WTC11 (cell line): ENCODE measurements at regions not wholly inside any gene's neighbourhood (a gene's known extent, or its start where the extent isn't known, plus 50 kb on each side); places are given as distances from the start of the nearest gene placed in this dataset.
"Not testable (repeated sequence)": the region's sequence is repeated elsewhere in the genome, so short reads cannot be mapped to it uniquely, and the experiment has no call there.

Experiments used
- ATAC-seq: fragments of 200-7000 bp; cut with Tn5 transposase; 2 replicates; pipeline ENCODE4 v1.10.0; 2021; ENCODE audit warnings: mild to moderate bottlenecking, moderate library complexity
- CTCF ChIA-PET: fragments of 300-600 bp; sonication (Branson Sonifier 250); formaldehyde crosslinking; loops from one replicate; lab custom pipeline; 2021; ENCODE audit warnings: antibody characterized with exemption; lab: Charles Lee
- POLR2A ChIA-PET: fragments of 350-600 bp; sonication (Branson Sonifier 250); formaldehyde crosslinking; loops from one replicate; lab custom pipeline; 2021; ENCODE audit warnings: antibody characterized with exemption; lab: Charles Lee
- DNase-seq: peaks from one replicate; pipeline ENCODE4 v3.0.0; 2021; ENCODE audit warnings: low spot score
- H3K27ac Mint-ChIP-seq: 2 replicates; pipeline ENCODE4 v1.8.0; 2021; ENCODE audit warnings: mixed read lengths
- H3K27me3 Mint-ChIP-seq: 2 replicates; pipeline ENCODE4 v1.8.0; 2021; ENCODE audit warnings: low read depth, mild to moderate bottlenecking, moderate library complexity, mixed read lengths
- H3K36me3 Mint-ChIP-seq: 2 replicates; pipeline ENCODE4 v1.8.0; 2021; ENCODE audit warnings: mixed read lengths
- H3K4me1 Mint-ChIP-seq: 2 replicates; pipeline ENCODE4 v1.8.0; 2022; ENCODE audit warnings: mixed read lengths
- H3K4me3 Mint-ChIP-seq: 2 replicates; pipeline ENCODE4 v1.8.0; 2021; ENCODE audit warnings: mild to moderate bottlenecking, moderate library complexity, mixed read lengths
- H3K9me3 Mint-ChIP-seq: 2 replicates; pipeline ENCODE4 v1.8.0; 2021; ENCODE audit warnings: mixed read lengths
- ATF1 ChIP-seq: sonication (generic); formaldehyde crosslinking; IDR thresholded peaks from 2 replicates; pipeline ENCODE4 v1.8.1; 2023; ENCODE audit warnings: mild to moderate bottlenecking, moderate library complexity, missing genetic modification reagents
- FOXP1 ChIP-seq: sonication (generic); formaldehyde crosslinking; IDR thresholded peaks from 2 replicates; pipeline ENCODE4 v1.8.0; 2022; ENCODE audit warnings: missing genetic modification reagents, mild to moderate bottlenecking, moderate library complexity, borderline replicate concordance
- GTF2I ChIP-seq: fragments of 250-450 bp; sonication (Bioruptor Pico); conservative IDR thresholded peaks from 2 replicates; pipeline ENCODE4 v1.4.0; 2021; ENCODE audit warnings: mild to moderate bottlenecking
- JUN ChIP-seq: sonication (generic); formaldehyde crosslinking; IDR thresholded peaks from 2 replicates; pipeline ENCODE4 v1.8.0; 2023; ENCODE audit warnings: mild to moderate bottlenecking, missing genetic modification reagents
- MYBL2 ChIP-seq: sonication (generic); formaldehyde crosslinking; IDR thresholded peaks from 2 replicates; pipeline ENCODE4 v1.8.1; 2023; ENCODE audit warnings: mild to moderate bottlenecking, moderate library complexity, missing genetic modification reagents
- OVOL2 ChIP-seq: fragments of 250-450 bp; sonication (Bioruptor Pico); IDR thresholded peaks from 2 replicates; pipeline ENCODE4 v1.9.0; 2021; ENCODE audit warnings: mild to moderate bottlenecking, borderline replicate concordance
- RELA ChIP-seq: sonication (generic); formaldehyde crosslinking; IDR thresholded peaks from 2 replicates; pipeline ENCODE4 v1.8.1; 2022; ENCODE audit warnings: missing genetic modification reagents, mild to moderate bottlenecking, borderline replicate concordance
- SMAD4 ChIP-seq: sonication (generic); formaldehyde crosslinking; IDR thresholded peaks from 2 replicates; pipeline ENCODE4 v1.8.0; 2022; ENCODE audit warnings: mild to moderate bottlenecking, missing genetic modification reagents
- SP1 ChIP-seq: sonication (generic); formaldehyde crosslinking; conservative IDR thresholded peaks from 2 replicates; pipeline ENCODE4 v1.8.1; 2022; ENCODE audit warnings: missing genetic modification reagents
- TP53 ChIP-seq: sonication (generic); formaldehyde crosslinking; IDR thresholded peaks from 2 replicates; pipeline ENCODE4 v1.8.1; 2023; ENCODE audit warnings: mild to moderate bottlenecking, missing genetic modification reagents
- TF ChIP-seq, protein P1 (sequence below): sonication (generic); formaldehyde crosslinking; IDR thresholded peaks from 2 replicates; pipeline ENCODE4 v1.8.1; 2022; ENCODE audit warnings: low read depth, missing genetic modification reagents, borderline replicate concordance
- TF ChIP-seq, protein P2 (sequence below): sonication (generic); formaldehyde crosslinking; IDR thresholded peaks from 2 replicates; pipeline ENCODE4 v1.8.1; 2022; ENCODE audit warnings: mild to moderate bottlenecking, moderate library complexity, missing genetic modification reagents
- TF ChIP-seq, protein P3 (sequence below): fragments of 250-450 bp; sonication (Bioruptor Pico); IDR thresholded peaks from 2 replicates; pipeline ENCODE4 v2.1.2; 2022; ENCODE audit warnings: mild to moderate bottlenecking, moderate library complexity
- TF ChIP-seq, protein P4 (sequence below): fragments of 250-450 bp; sonication (Bioruptor Pico); IDR thresholded peaks from 2 replicates; pipeline ENCODE4 v1.8.0; 2021; ENCODE audit warnings: mild to moderate bottlenecking
- TF ChIP-seq, protein P5 (sequence below): fragments of 250-450 bp; sonication (Bioruptor Pico); conservative IDR thresholded peaks from 2 replicates; pipeline ENCODE4 v1.9.0; 2021; ENCODE audit warnings: mild to moderate bottlenecking
- TF ChIP-seq, protein P6 (sequence below): sonication (generic); formaldehyde crosslinking; IDR thresholded peaks from 2 replicates; pipeline ENCODE4 v1.8.0; 2023; ENCODE audit warnings: missing genetic modification reagents
- TF ChIP-seq, protein P7 (sequence below): sonication (generic); formaldehyde crosslinking; IDR thresholded peaks from 2 replicates; pipeline ENCODE4 v1.8.0; 2022; ENCODE audit warnings: mild to moderate bottlenecking, missing genetic modification reagents
- TF ChIP-seq, protein P8 (sequence below): sonication (generic); formaldehyde crosslinking; IDR thresholded peaks from 2 replicates; pipeline ENCODE4 v1.8.0; 2022; ENCODE audit warnings: missing genetic modification reagents

DNA sequence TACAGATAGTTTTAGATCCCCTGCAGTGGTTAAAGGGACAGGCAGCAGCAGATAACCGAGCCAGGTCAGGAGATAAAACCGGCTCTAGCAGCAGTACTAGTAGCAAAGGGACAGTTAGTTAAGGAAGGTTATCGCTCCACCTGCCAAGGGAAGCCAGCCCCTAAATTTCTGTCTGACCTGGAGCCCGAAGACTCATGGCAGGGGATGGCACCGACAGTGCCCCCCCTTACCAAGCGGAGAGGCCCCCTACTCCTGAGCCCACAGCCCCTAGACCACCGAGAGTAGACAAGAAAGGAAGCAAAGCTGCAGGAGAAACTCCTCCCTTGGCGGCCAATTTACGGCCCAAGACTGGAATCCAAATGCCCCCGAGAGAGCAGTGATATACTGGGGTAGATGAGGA is 61.3 kb upstream of the MAGEC2 start:
- DNase-seq (no peak), ATAC-seq (no peak)
- no peak overlapping the region for H3K4me3 Mint-ChIP-seq
- TF ChIP-seq SMAD4 (CRISPR knock-in tag) (no peak), SP1 (CRISPR knock-in tag) (no peak), RELA (no peak), MYBL2 (CRISPR knock-in tag) (no peak), ATF1 (CRISPR knock-in tag) (no peak), JUN (no peak), FOXP1 (CRISPR knock-in tag) (no peak), TP53 (CRISPR knock-in tag) (no peak), OVOL2 (CRISPR knock-in tag) (no peak), GTF2I (CRISPR knock-in tag) (no peak)
- TF ChIP-seq, protein P1, sequence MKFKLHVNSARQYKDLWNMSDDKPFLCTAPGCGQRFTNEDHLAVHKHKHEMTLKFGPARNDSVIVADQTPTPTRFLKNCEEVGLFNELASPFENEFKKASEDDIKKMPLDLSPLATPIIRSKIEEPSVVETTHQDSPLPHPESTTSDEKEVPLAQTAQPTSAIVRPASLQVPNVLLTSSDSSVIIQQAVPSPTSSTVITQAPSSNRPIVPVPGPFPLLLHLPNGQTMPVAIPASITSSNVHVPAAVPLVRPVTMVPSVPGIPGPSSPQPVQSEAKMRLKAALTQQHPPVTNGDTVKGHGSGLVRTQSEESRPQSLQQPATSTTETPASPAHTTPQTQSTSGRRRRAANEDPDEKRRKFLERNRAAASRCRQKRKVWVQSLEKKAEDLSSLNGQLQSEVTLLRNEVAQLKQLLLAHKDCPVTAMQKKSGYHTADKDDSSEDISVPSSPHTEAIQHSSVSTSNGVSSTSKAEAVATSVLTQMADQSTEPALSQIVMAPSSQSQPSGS (CRISPR knock-in tag), result no peak
- TF ChIP-seq, protein P2, sequence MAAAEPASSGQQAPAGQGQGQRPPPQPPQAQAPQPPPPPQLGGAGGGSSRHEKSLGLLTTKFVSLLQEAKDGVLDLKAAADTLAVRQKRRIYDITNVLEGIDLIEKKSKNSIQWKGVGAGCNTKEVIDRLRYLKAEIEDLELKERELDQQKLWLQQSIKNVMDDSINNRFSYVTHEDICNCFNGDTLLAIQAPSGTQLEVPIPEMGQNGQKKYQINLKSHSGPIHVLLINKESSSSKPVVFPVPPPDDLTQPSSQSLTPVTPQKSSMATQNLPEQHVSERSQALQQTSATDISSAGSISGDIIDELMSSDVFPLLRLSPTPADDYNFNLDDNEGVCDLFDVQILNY, result no peak
- TF ChIP-seq, protein P3, sequence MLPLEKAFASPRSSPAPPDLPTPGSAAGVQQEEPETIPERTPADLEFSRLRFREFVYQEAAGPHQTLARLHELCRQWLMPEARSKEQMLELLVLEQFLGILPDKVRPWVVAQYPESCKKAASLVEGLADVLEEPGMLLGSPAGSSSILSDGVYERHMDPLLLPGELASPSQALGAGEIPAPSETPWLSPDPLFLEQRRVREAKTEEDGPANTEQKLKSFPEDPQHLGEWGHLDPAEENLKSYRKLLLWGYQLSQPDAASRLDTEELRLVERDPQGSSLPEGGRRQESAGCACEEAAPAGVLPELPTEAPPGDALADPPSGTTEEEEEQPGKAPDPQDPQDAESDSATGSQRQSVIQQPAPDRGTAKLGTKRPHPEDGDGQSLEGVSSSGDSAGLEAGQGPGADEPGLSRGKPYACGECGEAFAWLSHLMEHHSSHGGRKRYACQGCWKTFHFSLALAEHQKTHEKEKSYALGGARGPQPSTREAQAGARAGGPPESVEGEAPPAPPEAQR (CRISPR knock-in tag), result no peak
- TF ChIP-seq, protein P4, sequence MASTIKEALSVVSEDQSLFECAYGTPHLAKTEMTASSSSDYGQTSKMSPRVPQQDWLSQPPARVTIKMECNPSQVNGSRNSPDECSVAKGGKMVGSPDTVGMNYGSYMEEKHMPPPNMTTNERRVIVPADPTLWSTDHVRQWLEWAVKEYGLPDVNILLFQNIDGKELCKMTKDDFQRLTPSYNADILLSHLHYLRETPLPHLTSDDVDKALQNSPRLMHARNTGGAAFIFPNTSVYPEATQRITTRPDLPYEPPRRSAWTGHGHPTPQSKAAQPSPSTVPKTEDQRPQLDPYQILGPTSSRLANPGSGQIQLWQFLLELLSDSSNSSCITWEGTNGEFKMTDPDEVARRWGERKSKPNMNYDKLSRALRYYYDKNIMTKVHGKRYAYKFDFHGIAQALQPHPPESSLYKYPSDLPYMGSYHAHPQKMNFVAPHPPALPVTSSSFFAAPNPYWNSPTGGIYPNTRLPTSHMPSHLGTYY (CRISPR knock-in tag), result no peak
- TF ChIP-seq, protein P5, sequence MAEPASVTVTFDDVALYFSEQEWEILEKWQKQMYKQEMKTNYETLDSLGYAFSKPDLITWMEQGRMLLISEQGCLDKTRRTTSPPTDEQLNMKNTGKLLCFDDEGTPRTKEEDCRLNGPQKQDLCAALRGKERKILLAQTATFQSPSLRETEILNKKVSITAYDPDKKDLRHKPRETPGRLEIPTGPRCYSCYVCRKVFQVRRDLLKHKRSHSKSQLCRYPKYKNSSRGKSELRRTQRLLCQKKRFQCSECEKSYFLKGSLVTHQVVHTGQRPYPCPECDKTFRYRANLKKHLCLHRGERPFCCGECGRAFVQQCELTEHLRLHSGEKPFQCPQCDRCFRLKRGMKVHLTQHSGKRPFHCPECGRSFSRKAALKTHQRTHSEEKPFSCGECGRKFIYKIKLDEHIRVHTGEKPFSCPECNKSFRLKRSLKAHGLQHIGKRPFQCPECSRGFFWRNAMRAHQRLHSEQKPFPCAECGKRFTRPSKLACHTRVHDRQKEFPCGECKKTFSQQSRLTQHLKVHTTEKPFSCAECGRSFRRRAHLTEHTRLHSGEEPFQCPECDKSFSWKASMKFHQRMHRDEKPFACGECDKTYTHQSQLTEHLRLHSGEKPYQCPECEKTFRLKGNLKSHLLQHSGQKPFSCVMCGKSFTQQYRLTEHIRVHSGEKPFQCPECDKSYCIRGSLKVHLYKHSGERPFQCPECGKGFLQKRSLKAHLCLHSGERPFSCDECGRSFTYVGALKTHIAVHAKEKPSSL (CRISPR knock-in tag), result no peak
- TF ChIP-seq, protein P6, sequence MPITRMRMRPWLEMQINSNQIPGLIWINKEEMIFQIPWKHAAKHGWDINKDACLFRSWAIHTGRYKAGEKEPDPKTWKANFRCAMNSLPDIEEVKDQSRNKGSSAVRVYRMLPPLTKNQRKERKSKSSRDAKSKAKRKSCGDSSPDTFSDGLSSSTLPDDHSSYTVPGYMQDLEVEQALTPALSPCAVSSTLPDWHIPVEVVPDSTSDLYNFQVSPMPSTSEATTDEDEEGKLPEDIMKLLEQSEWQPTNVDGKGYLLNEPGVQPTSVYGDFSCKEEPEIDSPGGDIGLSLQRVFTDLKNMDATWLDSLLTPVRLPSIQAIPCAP (CRISPR knock-in tag), result no peak
- TF ChIP-seq, protein P7, sequence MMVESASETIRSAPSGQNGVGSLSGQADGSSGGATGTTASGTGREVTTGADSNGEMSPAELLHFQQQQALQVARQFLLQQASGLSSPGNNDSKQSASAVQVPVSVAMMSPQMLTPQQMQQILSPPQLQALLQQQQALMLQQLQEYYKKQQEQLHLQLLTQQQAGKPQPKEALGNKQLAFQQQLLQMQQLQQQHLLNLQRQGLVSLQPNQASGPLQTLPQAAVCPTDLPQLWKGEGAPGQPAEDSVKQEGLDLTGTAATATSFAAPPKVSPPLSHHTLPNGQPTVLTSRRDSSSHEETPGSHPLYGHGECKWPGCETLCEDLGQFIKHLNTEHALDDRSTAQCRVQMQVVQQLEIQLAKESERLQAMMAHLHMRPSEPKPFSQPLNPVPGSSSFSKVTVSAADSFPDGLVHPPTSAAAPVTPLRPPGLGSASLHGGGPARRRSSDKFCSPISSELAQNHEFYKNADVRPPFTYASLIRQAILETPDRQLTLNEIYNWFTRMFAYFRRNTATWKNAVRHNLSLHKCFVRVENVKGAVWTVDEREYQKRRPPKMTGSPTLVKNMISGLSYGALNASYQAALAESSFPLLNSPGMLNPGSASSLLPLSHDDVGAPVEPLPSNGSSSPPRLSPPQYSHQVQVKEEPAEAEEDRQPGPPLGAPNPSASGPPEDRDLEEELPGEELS (CRISPR knock-in tag), result no peak
- TF ChIP-seq, protein P8, sequence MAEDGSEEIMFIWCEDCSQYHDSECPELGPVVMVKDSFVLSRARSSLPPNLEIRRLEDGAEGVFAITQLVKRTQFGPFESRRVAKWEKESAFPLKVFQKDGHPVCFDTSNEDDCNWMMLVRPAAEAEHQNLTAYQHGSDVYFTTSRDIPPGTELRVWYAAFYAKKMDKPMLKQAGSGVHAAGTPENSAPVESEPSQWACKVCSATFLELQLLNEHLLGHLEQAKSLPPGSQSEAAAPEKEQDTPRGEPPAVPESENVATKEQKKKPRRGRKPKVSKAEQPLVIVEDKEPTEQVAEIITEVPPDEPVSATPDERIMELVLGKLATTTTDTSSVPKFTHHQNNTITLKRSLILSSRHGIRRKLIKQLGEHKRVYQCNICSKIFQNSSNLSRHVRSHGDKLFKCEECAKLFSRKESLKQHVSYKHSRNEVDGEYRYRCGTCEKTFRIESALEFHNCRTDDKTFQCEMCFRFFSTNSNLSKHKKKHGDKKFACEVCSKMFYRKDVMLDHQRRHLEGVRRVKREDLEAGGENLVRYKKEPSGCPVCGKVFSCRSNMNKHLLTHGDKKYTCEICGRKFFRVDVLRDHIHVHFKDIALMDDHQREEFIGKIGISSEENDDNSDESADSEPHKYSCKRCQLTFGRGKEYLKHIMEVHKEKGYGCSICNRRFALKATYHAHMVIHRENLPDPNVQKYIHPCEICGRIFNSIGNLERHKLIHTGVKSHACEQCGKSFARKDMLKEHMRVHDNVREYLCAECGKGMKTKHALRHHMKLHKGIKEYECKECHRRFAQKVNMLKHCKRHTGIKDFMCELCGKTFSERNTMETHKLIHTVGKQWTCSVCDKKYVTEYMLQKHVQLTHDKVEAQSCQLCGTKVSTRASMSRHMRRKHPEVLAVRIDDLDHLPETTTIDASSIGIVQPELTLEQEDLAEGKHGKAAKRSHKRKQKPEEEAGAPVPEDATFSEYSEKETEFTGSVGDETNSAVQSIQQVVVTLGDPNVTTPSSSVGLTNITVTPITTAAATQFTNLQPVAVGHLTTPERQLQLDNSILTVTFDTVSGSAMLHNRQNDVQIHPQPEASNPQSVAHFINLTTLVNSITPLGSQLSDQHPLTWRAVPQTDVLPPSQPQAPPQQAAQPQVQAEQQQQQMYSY (CRISPR knock-in tag), result no peak
- ChIA-PET CTCF (no interaction called here), POLR2A (no interaction called here)
- H3K27ac Mint-ChIP-seq, result no peak overlapping the region
- peaks cover 11% of the 10 kb centered on the region for H3K9me3 Mint-ChIP-seq
- 0 out of 2 replicates have a peak, but pooled peaks cover 3% of the 10 kb centered on the region for H3K36me3 Mint-ChIP-seq
- H3K27me3 Mint-ChIP-seq, result no peaks in the 10 kb centered on the region; the same call in 1 of the 2 replicates
- H3K4me1 Mint-ChIP-seq, result peaks cover 3% of the 10 kb centered on the region; the same call in 1 of the 2 replicates

DNA sequence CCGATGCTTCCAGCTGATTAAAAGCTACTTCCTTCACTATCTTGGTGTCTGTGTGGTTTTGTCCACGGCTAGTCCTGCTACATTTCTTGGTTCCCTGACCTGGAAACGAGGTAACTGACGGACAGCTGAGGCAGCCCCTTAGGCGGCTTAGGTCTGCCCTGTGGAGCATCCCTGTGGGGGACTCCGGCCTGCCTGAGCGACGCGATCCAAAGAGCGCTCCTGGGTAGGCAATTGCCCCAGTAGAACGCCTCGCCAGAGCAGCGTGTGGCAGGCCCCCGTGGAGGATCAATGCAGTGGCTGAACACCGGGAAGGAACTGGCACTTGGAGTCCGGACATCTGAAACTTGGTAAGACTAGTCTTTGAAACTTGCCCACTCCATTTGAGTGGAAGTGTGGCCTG is 60.5 kb upstream of the MAGEC2 start:
- H3K4me3 Mint-ChIP-seq, H3K36me3 Mint-ChIP-seq, ATAC-seq, POLR2A ChIA-PET, H3K27ac Mint-ChIP-seq, H3K4me1 Mint-ChIP-seq, CTCF ChIA-PET, DNase-seq, H3K27me3 Mint-ChIP-seq: not testable (repeated sequence)
- H3K9me3 Mint-ChIP-seq, result peaks cover 14% of the 10 kb centered on the region
